HEK293 (cell line): ENCODE measurements at regions not wholly inside any gene's neighbourhood (a gene's known extent, or its start where the extent isn't known, plus 50 kb on each side); places are given as distances from the start of the nearest gene placed in this dataset.
"Not testable (repeated sequence)": the region's sequence is repeated elsewhere in the genome, so short reads cannot be mapped to it uniquely, and the experiment has no call there.

Experiments
- CTCF ChIA-PET: fragments of 350-600 bp; formaldehyde crosslinking; extraction: SDS; loops from one replicate; lab custom pipeline; 2021; ENCODE audit warnings: antibody characterized with exemption; lab: Yijun Ruan, JAX
- POLR2A ChIA-PET: fragments of 300-600 bp; formaldehyde crosslinking; extraction: SDS; loops from one replicate; lab custom pipeline; 2020; ENCODE audit warnings: antibody characterized with exemption, inconsistent platforms; lab: Yijun Ruan, JAX
- H3K27ac ChIP-seq: fragments of 200-500 bp; sonication (Bioruptor generic); 2 replicates; pipeline ENCODE4 v1.5.1; 2014; ENCODE audit warnings: low read depth, low read length, control low read depth, inconsistent platforms; ENCODE audit errors: extremely low read depth
- H3K36me3 ChIP-seq, 2 experiments: fragments of 200-500 bp in 1 of 2; sonication (Bioruptor generic) in 1 of 2; 1 replicate in 1 of 2; 2 replicates in 1 of 2; pipeline ENCODE4 v1.5.1; 2014 to 2017; ENCODE audit warnings: inconsistent platforms in 2 of 2, low read length in 2 of 2; ENCODE audit not compliant: control insufficient read depth in 2 of 2, insufficient read depth in 1 of 2
- H3K4me1 ChIP-seq: fragments of 200-500 bp; sonication (Bioruptor generic); 2 replicates; pipeline ENCODE4 v1.5.1; 2014; ENCODE audit warnings: mild to moderate bottlenecking, low read length, inconsistent platforms; ENCODE audit not compliant: control insufficient read depth, insufficient read depth
- H3K4me3 ChIP-seq: 2 replicates; pipeline ENCODE4 v1.5.1; 2011; ENCODE audit warnings: low read depth, mild to moderate bottlenecking, control low read depth, low read length, moderate library complexity
- H3K9me3 ChIP-seq: fragments of 200-500 bp; sonication (Bioruptor generic); 2 replicates; pipeline ENCODE4 v1.5.1; 2014; ENCODE audit warnings: low read depth, low read length, inconsistent platforms; ENCODE audit not compliant: control insufficient read depth, insufficient read depth
- EGR2 ChIP-seq: fragments of 450-650 bp; formaldehyde crosslinking; IDR thresholded peaks from 2 replicates; pipeline ENCODE4 v1.5.1; 2016; ENCODE audit warnings: low read depth, missing biosample characterization, missing genetic modification characterization
- GLIS1 ChIP-seq: fragments of 450-650 bp; formaldehyde crosslinking; IDR thresholded peaks from 2 replicates; pipeline ENCODE4 v1.5.1; 2016; ENCODE audit warnings: missing biosample characterization, missing genetic modification characterization
- PRDM10 ChIP-seq: fragments of 450-650 bp; formaldehyde crosslinking; IDR thresholded peaks from 2 replicates; pipeline ENCODE4 v1.5.1; 2016; ENCODE audit warnings: missing biosample characterization, missing genetic modification characterization
- SETDB1 ChIP-seq: IDR thresholded peaks from one replicate; pipeline ENCODE4 v1.6.1; 2017; ENCODE audit warnings: mild to moderate bottlenecking, low read length, moderate library complexity, mixed read lengths; ENCODE audit not compliant: insufficient read length
- TRIM28 ChIP-seq: IDR thresholded peaks from 2 replicates; pipeline ENCODE4 v1.6.1; 2011; ENCODE audit warnings: low read length, control low read depth, borderline replicate concordance
- ZBTB6 ChIP-seq: fragments of 450-650 bp; formaldehyde crosslinking; IDR thresholded peaks from 2 replicates; pipeline ENCODE4 v1.5.1; 2017; ENCODE audit warnings: missing biosample characterization, missing genetic modification characterization
- ZNF169 ChIP-seq: fragments of 450-650 bp; formaldehyde crosslinking; IDR thresholded peaks from 2 replicates; pipeline ENCODE4 v1.5.1; 2016; ENCODE audit warnings: missing biosample characterization, missing genetic modification characterization
- ZNF202 ChIP-seq: fragments of 450-650 bp; formaldehyde crosslinking; IDR thresholded peaks from 2 replicates; pipeline ENCODE4 v1.5.1; 2016; ENCODE audit warnings: missing biosample characterization, missing genetic modification characterization, borderline replicate concordance
- ZNF280C ChIP-seq: fragments of 450-650 bp; formaldehyde crosslinking; IDR thresholded peaks from 2 replicates; pipeline ENCODE4 v1.5.1; 2016; ENCODE audit warnings: missing biosample characterization, missing genetic modification characterization
- ZNF280D ChIP-seq: fragments of 450-650 bp; formaldehyde crosslinking; IDR thresholded peaks from 2 replicates; pipeline ENCODE4 v1.5.1; 2016; ENCODE audit warnings: missing biosample characterization, missing genetic modification characterization
- ZNF341 ChIP-seq: fragments of 450-650 bp; formaldehyde crosslinking; IDR thresholded peaks from 2 replicates; pipeline ENCODE4; 2016; ENCODE audit warnings: low read depth, missing biosample characterization, missing genetic modification characterization
- ZNF549 ChIP-seq: fragments of 450-650 bp; IDR thresholded peaks from 2 replicates; pipeline ENCODE4 v1.5.1; 2018; ENCODE audit warnings: missing biosample characterization, missing genetic modification characterization, mild to moderate bottlenecking, inconsistent platforms, moderate library complexity
- ZNF596 ChIP-seq: fragments of 450-650 bp; IDR thresholded peaks from 2 replicates; pipeline ENCODE4 v1.5.0; 2018; ENCODE audit warnings: missing biosample characterization, mild to moderate bottlenecking, missing genetic modification characterization, moderate library complexity

GRCh38 chr4:127406187-127406586 lies 226.6 kb upstream of the INTU start (continued):
- TF ChIP-seq ZNF549 (tag by site-specific recombination) = no peak

GRCh38 chr4:127407572-127407971 lies 225.2 kb upstream of the INTU start:
- H3K4me1 ChIP-seq, H3K36me3 ChIP-seq, H3K27ac ChIP-seq, H3K4me3 ChIP-seq, POLR2A ChIA-PET, CTCF ChIA-PET, H3K9me3 ChIP-seq: not testable (repeated sequence)
- TF ChIP-seq SETDB1 (peak; percentile 90), TRIM28 (peak; percentile 60; the same call in 1 of the 2 replicates)

GRCh38 chr4:127410201-127410600 lies 222.6 kb upstream of the INTU start:
- ChIA-PET CTCF (interaction anchor here (0.6 kb wide), 1 partner anchor 19 kb away, joined by 4 read pairs; no protein-coding TSS in a partner anchor), POLR2A (no interaction called here)
- Histone ChIP-seq H3K4me3 (no peak overlapping the region), H3K9me3 (no peaks in the 10 kb centered on the region), H3K36me3 (no peaks in the 10 kb centered on the region), H3K27ac (no peak overlapping the region), H3K4me1 (no peaks in the 10 kb centered on the region)
- TF ChIP-seq ZNF280D (tag by site-specific recombination) (no peak), ZNF202 (tag by site-specific recombination) (no peak), ZNF341 (tag by site-specific recombination) (no peak), EGR2 (tag by site-specific recombination) (no peak), ZNF280C (tag by site-specific recombination) (no peak), PRDM10 (tag by site-specific recombination) (no peak), ZNF596 (no peak), ZNF169 (tag by site-specific recombination) (no peak), GLIS1 (tag by site-specific recombination) (no peak), ZBTB6 (tag by site-specific recombination) (no peak)
